Sigmoid colon (tissue), 4 donors: ENCODE measurements at regions not wholly inside any gene's neighbourhood (a gene's known extent, or its start where the extent isn't known, plus 50 kb on each side); places are given as distances from the start of the nearest gene placed in this dataset.

Source experiments
- CTCF ChIP-seq, 4 experiments: fragments of 450-650 bp in 3 of 4; fragments of 200-600 bp in 1 of 4; IDR thresholded peaks; one replicate each; pipeline ENCODE4 v1.5.1; 2016 to 2019; ENCODE audit warnings: antibody characterized with exemption in 4 of 4, mild to moderate bottlenecking in 3 of 4, moderate library complexity in 2 of 4
- EP300 ChIP-seq, 4 donors: sonication (generic); formaldehyde crosslinking; IDR thresholded peaks; one replicate each; pipeline ENCODE4 v1.6.1; 2017; ENCODE audit warnings: antibody characterized with exemption in 4 of 4
- POLR2A ChIP-seq, 2 donors: fragments of 450-650 bp; IDR thresholded peaks; one replicate each; pipeline ENCODE4 v1.6.1; 2016; ENCODE audit warnings: antibody characterized with exemption in 2 of 2, mild to moderate bottlenecking in 2 of 2, moderate library complexity in 2 of 2
- POLR2AphosphoS5 ChIP-seq, 4 donors: sonication (generic); formaldehyde crosslinking; IDR thresholded peaks; one replicate each; pipeline ENCODE4 v1.6.1; 2017; ENCODE audit warnings: antibody characterized with exemption in 4 of 4

- TF ChIP-seq EP300 (IDR thresholded peaks at IDR 0.05) = no peak
- TF ChIP-seq CTCF (IDR thresholded peaks at IDR 0.05) = no peak
- no peak for TF ChIP-seq POLR2A (IDR thresholded peaks at IDR 0.05)
- TF ChIP-seq POLR2AphosphoS5 (IDR thresholded peaks at IDR 0.05) = no peak
Observed at GRCh38 chr3:194939949-194940770, 254.5 kb downstream of the FAM43A start.
